Panc1 (cell line): ENCODE measurements at regions not wholly inside any gene's neighbourhood (a gene's known extent, or its start where the extent isn't known, plus 50 kb on each side); places are given as distances from the start of the nearest gene placed in this dataset.

ENCODE experiments used
- POLR2AphosphoS5 ChIP-seq: IDR thresholded peaks from 2 replicates; pipeline ENCODE4 v1.6.1; 2012; ENCODE audit warnings: mild to moderate bottlenecking, low read depth, low read length, moderate library complexity
- TF ChIP-seq, protein P1 (sequence below): fragments of 450-650 bp; IDR thresholded peaks from 2 replicates; pipeline ENCODE4 v1.5.1; 2017; ENCODE audit warnings: mild to moderate bottlenecking

DNA sequence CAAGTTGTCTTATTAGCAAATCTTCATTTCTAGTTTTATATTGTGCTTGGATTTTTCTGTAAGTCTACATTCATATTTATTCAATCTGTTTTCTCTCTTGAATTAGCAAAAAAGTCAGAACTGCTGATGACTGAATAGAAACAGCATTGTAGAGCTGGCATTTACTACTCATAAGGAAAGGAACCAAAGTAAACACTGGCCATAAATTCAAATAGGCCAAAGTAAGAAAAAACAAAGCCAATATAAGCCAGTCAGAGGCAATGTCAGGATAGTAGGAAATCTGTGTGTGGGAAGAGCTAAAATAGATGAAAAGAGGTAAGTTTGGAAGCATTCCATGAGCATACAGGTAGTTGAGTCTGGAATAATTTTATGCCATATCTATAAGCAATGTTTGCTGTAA, 307.2 kb upstream of the SLITRK3 start:
- no peak for TF ChIP-seq POLR2AphosphoS5
- TF ChIP-seq, protein P1, sequence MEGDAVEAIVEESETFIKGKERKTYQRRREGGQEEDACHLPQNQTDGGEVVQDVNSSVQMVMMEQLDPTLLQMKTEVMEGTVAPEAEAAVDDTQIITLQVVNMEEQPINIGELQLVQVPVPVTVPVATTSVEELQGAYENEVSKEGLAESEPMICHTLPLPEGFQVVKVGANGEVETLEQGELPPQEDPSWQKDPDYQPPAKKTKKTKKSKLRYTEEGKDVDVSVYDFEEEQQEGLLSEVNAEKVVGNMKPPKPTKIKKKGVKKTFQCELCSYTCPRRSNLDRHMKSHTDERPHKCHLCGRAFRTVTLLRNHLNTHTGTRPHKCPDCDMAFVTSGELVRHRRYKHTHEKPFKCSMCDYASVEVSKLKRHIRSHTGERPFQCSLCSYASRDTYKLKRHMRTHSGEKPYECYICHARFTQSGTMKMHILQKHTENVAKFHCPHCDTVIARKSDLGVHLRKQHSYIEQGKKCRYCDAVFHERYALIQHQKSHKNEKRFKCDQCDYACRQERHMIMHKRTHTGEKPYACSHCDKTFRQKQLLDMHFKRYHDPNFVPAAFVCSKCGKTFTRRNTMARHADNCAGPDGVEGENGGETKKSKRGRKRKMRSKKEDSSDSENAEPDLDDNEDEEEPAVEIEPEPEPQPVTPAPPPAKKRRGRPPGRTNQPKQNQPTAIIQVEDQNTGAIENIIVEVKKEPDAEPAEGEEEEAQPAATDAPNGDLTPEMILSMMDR = no peak
